WERI-Rb-1 (cell line): ENCODE measurements at regions not wholly inside any gene's neighbourhood (a gene's known extent, or its start where the extent isn't known, plus 50 kb on each side); places are given as distances from the start of the nearest gene placed in this dataset.

Experiments used
- DNase-seq: peaks from one replicate; pipeline ENCODE4 v3.0.0-alpha.2; 2020
- H3K27ac ChIP-seq: fragments of 250-450 bp; sonication (Bioruptor Pico); 2 replicates; pipeline ENCODE4 v1.5.1; 2020; ENCODE audit warnings: mild to moderate bottlenecking, moderate library complexity
- H3K27me3 ChIP-seq: fragments of 250-450 bp; sonication (Bioruptor Pico); 2 replicates; pipeline ENCODE4 v1.5.1; 2021; ENCODE audit warnings: mild to moderate bottlenecking, low read depth, moderate library complexity; ENCODE audit not compliant: insufficient read depth, severe bottlenecking
- H3K36me3 ChIP-seq: fragments of 250-450 bp; sonication (Bioruptor Pico); 2 replicates; pipeline ENCODE4 v1.5.1; 2020; ENCODE audit warnings: mild to moderate bottlenecking, moderate library complexity
- H3K4me3 ChIP-seq: 2 replicates; pipeline ENCODE4 v1.5.1; 2011; ENCODE audit warnings: low read depth, mild to moderate bottlenecking, control low read depth, low read length
- H3K9me3 ChIP-seq: fragments of 250-450 bp; sonication (Bioruptor Pico); 2 replicates; pipeline ENCODE4 v1.5.1; 2021; ENCODE audit warnings: mild to moderate bottlenecking, moderate library complexity; ENCODE audit not compliant: severe bottlenecking
- CTCF ChIP-seq: IDR thresholded peaks from 2 replicates; pipeline ENCODE4 v1.5.1; 2011; ENCODE audit warnings: low read depth, mild to moderate bottlenecking, control low read depth, inconsistent platforms, low read length

- Histone ChIP-seq H3K36me3 (no peaks in the 10 kb centered on the region), H3K4me3 (no peak overlapping the region), H3K27ac (no peak overlapping the region), H3K9me3 (peaks cover 3% of the 10 kb centered on the region), H3K27me3 (peaks cover 43% of the 10 kb centered on the region)
- no peak for TF ChIP-seq CTCF
- DNase-seq, result no peak
Observed at GRCh38 chr2:106709229-106709628, 176.7 kb downstream of the ST6GAL2 start.

- DNase-seq, result no peak
- Histone ChIP-seq H3K4me3 (no peak overlapping the region), H3K27ac (no peak overlapping the region), H3K9me3 (peaks cover 2% of the 10 kb centered on the region), H3K27me3 (peaks cover 42% of the 10 kb centered on the region), H3K36me3 (no peaks in the 10 kb centered on the region)
- no peak for TF ChIP-seq CTCF
Observed at GRCh38 chr2:106719222-106719621, 166.7 kb downstream of the ST6GAL2 start.

GRCh38 chr2:106720026-106720425 is 165.9 kb downstream of the ST6GAL2 start:
- Histone ChIP-seq H3K27ac (no peak overlapping the region), H3K9me3 (peaks cover 2% of the 10 kb centered on the region), H3K27me3 (peaks cover 39% of the 10 kb centered on the region), H3K4me3 (no peak overlapping the region), H3K36me3 (no peaks in the 10 kb centered on the region)
- no peak for TF ChIP-seq CTCF
- DNase-seq, result no peak

- no peaks in the 10 kb centered on the region for H3K36me3 ChIP-seq
- no peak overlapping the region for H3K27ac ChIP-seq
- no peak overlapping the region for H3K4me3 ChIP-seq
- no peaks in the 10 kb centered on the region for H3K9me3 ChIP-seq
- no peak for DNase-seq
- no peak for TF ChIP-seq CTCF
- H3K27me3 ChIP-seq, result peaks cover 62% of the 10 kb centered on the region
Observed at GRCh38 chr2:106724301-106724794, 161.6 kb downstream of the ST6GAL2 start.

- DNase-seq, result no peak
- H3K27ac ChIP-seq, result no peak overlapping the region
- TF ChIP-seq CTCF, result no peak
- no peak overlapping the region for H3K4me3 ChIP-seq
- H3K9me3 ChIP-seq, result no peaks in the 10 kb centered on the region
- peaks cover 82% of the 10 kb centered on the region for H3K27me3 ChIP-seq
- no peaks in the 10 kb centered on the region for H3K36me3 ChIP-seq
Observed at GRCh38 chr2:106734165-106734564, 151.8 kb downstream of the ST6GAL2 start.

- DNase-seq, result no peak
- Histone ChIP-seq H3K9me3 (no peaks in the 10 kb centered on the region), H3K27ac (no peak overlapping the region), H3K36me3 (no peaks in the 10 kb centered on the region), H3K4me3 (no peak overlapping the region), H3K27me3 (peaks cover 66% of the 10 kb centered on the region)
- no peak for TF ChIP-seq CTCF
Observed at GRCh38 chr2:106735807-106736206, 150.2 kb downstream of the ST6GAL2 start.
